ENCODE measurements at regions not wholly inside any gene's neighbourhood (a gene's known extent, or its start where the extent isn't known, plus 50 kb on each side); places are given as distances from the start of the nearest gene placed in this dataset.

DNA sequence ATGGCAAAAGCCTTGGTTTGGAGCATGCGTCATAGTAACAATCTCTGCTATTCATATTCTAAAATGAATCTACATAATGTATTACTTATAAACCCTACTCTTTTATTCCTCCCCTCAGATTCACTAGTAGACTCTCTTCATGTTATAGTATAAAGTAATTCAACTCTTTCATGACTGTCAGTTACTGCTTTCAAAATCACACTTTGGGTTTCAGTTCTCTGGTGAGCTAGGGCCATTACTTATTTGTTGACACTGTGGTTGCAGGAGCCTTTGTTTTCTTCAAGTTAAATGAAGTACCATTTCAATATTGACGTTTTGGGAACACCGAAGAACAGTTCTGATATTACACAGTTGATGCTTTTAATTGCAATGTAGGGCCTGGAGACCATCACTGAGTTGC, 378.4 kb downstream of the DDX10 start:
- TF ChIP-seq, protein P1, sequence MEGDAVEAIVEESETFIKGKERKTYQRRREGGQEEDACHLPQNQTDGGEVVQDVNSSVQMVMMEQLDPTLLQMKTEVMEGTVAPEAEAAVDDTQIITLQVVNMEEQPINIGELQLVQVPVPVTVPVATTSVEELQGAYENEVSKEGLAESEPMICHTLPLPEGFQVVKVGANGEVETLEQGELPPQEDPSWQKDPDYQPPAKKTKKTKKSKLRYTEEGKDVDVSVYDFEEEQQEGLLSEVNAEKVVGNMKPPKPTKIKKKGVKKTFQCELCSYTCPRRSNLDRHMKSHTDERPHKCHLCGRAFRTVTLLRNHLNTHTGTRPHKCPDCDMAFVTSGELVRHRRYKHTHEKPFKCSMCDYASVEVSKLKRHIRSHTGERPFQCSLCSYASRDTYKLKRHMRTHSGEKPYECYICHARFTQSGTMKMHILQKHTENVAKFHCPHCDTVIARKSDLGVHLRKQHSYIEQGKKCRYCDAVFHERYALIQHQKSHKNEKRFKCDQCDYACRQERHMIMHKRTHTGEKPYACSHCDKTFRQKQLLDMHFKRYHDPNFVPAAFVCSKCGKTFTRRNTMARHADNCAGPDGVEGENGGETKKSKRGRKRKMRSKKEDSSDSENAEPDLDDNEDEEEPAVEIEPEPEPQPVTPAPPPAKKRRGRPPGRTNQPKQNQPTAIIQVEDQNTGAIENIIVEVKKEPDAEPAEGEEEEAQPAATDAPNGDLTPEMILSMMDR (IDR thresholded peaks at IDR 0.05), result no peak
- no peak for TF ChIP-seq POLR2A (IDR thresholded peaks at IDR 0.05)

Data from esophagus squamous epithelium (tissue), 4 donors.